Psoas muscle (tissue), 7 donors: ENCODE measurements at regions not wholly inside any gene's neighbourhood (a gene's known extent, or its start where the extent isn't known, plus 50 kb on each side); places are given as distances from the start of the nearest gene placed in this dataset.

Source experiments
- ATAC-seq, 4 donors: fragments of 200-7000 bp; cut with Tn5 transposase; one replicate each; pipeline ENCODE4 v1.9.1; 2020; ENCODE audit warnings: moderate library complexity in 3 of 4, mild to moderate bottlenecking in 2 of 4
- DNase-seq, 2 donors: peaks; one replicate each; pipeline ENCODE4 v3.0.0-alpha.2; 2020
- H3K27ac ChIP-seq: fragments of 200-600 bp; one replicate; pipeline ENCODE4 v1.8.0; 2022
- H3K27me3 ChIP-seq, 3 donors: fragments of 200-600 bp in 1 of 3; one replicate each; pipeline versions ENCODE4 v1.6.1 to v1.8.0; 2013 to 2022; ENCODE audit warnings: low read length in 2 of 3, mild to moderate bottlenecking in 2 of 3, moderate library complexity in 1 of 3; ENCODE audit not compliant: insufficient read depth in 3 of 3
- H3K36me3 ChIP-seq, 2 donors: fragments of 200-600 bp in 1 of 2; one replicate each; pipeline versions ENCODE4 v1.6.1 to v1.8.0; 2013 to 2022; ENCODE audit warnings: low read depth in 1 of 2, mild to moderate bottlenecking in 1 of 2, moderate library complexity in 1 of 2; ENCODE audit not compliant: insufficient read depth in 1 of 2
- H3K4me1 ChIP-seq: fragments of 200-600 bp; one replicate; pipeline ENCODE4 v1.8.0; 2022
- H3K4me3 ChIP-seq: fragments of 200-600 bp; one replicate; pipeline ENCODE4 v1.8.0; 2022; ENCODE audit warnings: mild to moderate bottlenecking
- H3K9me3 ChIP-seq: fragments of 200-600 bp; one replicate; pipeline ENCODE4 v1.8.0; 2022
- WGBS, 3 donors: extraction: QIAGEN DNeasy Blood & Tissue Kit; methylation state at CpG; one replicate each; pipeline versions ENCODE4 v1.1.6 to v1.1.7; 2013; 5-methylcytosine and 5-hydroxymethylcytosine counted together
- intact Hi-C, 2 donors: fragments of 100-400 bp; cut with DNase I; formaldehyde crosslinking; loops; one replicate each; pipeline versions ENCODE4 v1.11.0 to v1.14.2; 2022
- TF ChIP-seq, protein P1 (sequence below): fragments of 200-600 bp; IDR thresholded peaks from one replicate; pipeline ENCODE4 v1.8.0; 2022; ENCODE audit warnings: antibody characterized with exemption
- donor health status: healthy with polysubstance abuse.
- donor health status: DM: no; HTN: no; CAD: no; lungs with moderate emphysema.
- donor health status: Bipolar disorder and iron deficiency.
- donor health status: healthy.
- donor health status: DM: yes; HTN: yes; CAD: no.
- donor health status: DM: no; HTN: no; CAD: no.
- donor health status: DM: yes; HTN: yes; CAD: no.

DNA sequence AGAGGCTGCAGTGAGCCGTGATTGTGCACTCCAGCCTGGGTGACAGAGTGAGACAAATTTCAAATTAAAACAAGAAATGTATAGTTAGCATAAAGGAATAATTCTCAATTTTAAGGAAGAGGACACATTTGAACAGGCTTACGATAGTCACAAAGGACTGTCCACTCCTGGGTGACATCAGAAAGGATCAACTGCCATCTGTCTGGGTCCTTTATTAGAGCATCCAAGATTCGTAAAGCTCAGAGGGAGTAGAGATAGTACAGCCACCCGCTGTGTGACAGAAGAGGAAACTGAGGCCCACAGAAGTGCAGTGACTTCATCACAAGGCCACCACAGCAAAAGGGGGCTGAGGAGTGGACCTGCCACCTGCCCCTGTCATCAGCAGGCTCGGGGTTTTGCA is 149.3 kb upstream of the RBPJ start:
- Histone ChIP-seq H3K9me3 (no peaks in the 10 kb centered on the region), H3K4me3 (no peak overlapping the region), H3K27ac (no peak overlapping the region), H3K4me1 (no peaks in the 10 kb centered on the region), H3K36me3 (no peaks in the 10 kb centered on the region), H3K27me3 (no peaks in the 10 kb centered on the region)
- DNase-seq, result no peak
- whole genome bisulfite sequencing, 3 donors, result 67 to 74% (median 68%) methylated on average over 5 of the region's 5 CpGs
- ATAC-seq, result no peak
- intact Hi-C loops, result no loop called here
- TF ChIP-seq, protein P1, sequence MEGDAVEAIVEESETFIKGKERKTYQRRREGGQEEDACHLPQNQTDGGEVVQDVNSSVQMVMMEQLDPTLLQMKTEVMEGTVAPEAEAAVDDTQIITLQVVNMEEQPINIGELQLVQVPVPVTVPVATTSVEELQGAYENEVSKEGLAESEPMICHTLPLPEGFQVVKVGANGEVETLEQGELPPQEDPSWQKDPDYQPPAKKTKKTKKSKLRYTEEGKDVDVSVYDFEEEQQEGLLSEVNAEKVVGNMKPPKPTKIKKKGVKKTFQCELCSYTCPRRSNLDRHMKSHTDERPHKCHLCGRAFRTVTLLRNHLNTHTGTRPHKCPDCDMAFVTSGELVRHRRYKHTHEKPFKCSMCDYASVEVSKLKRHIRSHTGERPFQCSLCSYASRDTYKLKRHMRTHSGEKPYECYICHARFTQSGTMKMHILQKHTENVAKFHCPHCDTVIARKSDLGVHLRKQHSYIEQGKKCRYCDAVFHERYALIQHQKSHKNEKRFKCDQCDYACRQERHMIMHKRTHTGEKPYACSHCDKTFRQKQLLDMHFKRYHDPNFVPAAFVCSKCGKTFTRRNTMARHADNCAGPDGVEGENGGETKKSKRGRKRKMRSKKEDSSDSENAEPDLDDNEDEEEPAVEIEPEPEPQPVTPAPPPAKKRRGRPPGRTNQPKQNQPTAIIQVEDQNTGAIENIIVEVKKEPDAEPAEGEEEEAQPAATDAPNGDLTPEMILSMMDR, result no peak

- no peaks in the 10 kb centered on the region for H3K27me3 ChIP-seq
- DNase-seq (no peak), ATAC-seq (no peak)
- intact Hi-C loops, result no loop called here
- no peaks in the 10 kb centered on the region for H3K4me1 ChIP-seq
- H3K27ac ChIP-seq, result no peak overlapping the region
- no peaks in the 10 kb centered on the region for H3K9me3 ChIP-seq
- 25 to 43% (median 27%) methylated on average over 9 of the region's 9 CpGs for WGBS, 3 donors
- TF ChIP-seq, protein P1, result no peak
- H3K4me3 ChIP-seq, result no peak overlapping the region
- H3K36me3 ChIP-seq, result no peaks in the 10 kb centered on the region
Measured at GRCh38 chr4:26171941-26172340, 148.9 kb upstream of the RBPJ start.

GRCh38 chr4:26173619-26174018 is 147.2 kb upstream of the RBPJ start:
- Histone ChIP-seq H3K27me3 (no peaks in the 10 kb centered on the region), H3K4me1 (no peaks in the 10 kb centered on the region), H3K4me3 (no peak overlapping the region), H3K27ac (no peak overlapping the region), H3K36me3 (no peaks in the 10 kb centered on the region), H3K9me3 (no peaks in the 10 kb centered on the region)
- intact Hi-C loops, result no loop called here
- no peak for ATAC-seq
- TF ChIP-seq, protein P1, result no peak
- WGBS, 3 donors, result 41 to 47% (median 45%) methylated on average over 7 of the region's 7 CpGs
- DNase-seq, result no peak

DNA sequence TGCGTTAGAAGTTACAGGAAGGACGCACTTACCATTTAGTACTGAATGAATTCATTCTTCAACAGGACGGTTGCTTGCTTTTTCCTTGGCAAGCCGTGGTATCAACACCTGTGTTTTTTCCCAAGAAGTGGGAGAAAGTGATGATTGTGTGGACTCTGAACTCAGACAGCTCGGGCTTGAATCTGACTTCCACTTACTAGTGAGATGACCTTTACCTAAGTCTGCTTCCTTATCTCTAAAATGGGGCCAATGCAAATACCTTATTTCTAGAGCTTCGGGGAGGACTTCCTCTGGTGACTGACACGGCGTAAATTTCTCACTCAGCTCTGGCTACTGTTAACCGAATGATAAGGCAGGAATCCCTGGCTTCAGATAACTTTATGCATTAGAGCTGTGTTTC is 146.8 kb upstream of the RBPJ start:
- DNase-seq, result no peak
- H3K27ac ChIP-seq, result no peak overlapping the region
- no peaks in the 10 kb centered on the region for H3K36me3 ChIP-seq
- intact Hi-C loops, result no loop called here
- H3K4me3 ChIP-seq, result no peak overlapping the region
- ATAC-seq, result no peak
- no peaks in the 10 kb centered on the region for H3K27me3 ChIP-seq
- 64 to 74% (median 65%) methylated on average over 9 of the region's 9 CpGs for WGBS, 3 donors
- H3K4me1 ChIP-seq, result no peaks in the 10 kb centered on the region
- no peaks in the 10 kb centered on the region for H3K9me3 ChIP-seq
- TF ChIP-seq, protein P1, result no peak

DNA sequence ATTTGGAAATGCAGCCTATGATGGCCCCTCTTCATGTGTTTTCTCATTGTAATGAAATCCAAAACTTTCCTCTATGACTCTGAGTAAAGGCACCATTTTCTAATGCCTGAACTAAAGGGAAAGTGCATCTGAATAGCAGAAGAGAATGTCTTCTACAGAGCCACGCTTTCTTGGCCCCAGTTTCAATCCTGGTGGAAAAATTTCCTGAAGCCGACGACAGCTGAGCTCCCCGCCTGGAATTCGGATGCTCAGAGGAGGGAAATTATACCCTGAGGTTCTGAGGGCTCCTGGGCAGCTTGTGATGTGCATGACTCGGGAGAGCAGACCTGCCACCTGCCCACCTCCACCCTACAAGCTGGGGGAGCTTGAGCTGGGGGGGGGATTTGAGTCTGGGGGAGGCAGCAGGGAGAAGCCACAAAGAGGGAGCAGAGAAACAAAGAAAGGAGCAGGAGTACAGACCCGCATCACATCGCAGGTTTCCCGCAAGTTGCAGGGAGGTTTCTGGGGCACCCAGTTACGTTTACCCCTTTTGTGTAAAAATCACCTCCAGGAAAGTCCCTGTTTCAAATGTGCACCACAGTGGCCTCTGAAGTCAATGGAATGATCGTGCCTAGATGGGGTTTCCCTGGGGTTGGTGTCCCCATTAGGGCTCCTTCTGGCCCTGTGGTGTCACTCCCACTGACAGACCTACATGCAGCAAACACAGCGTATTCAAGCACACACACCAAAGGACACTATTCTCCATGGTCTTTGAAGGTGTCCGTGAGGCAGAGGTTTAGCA is 145.6 kb upstream of the RBPJ start:
- DNase-seq, result no peak
- Histone ChIP-seq H3K4me3 (no peak overlapping the region), H3K27me3 (no peaks in the 10 kb centered on the region), H3K9me3 (no peaks in the 10 kb centered on the region), H3K27ac (no peak overlapping the region), H3K36me3 (no peaks in the 10 kb centered on the region), H3K4me1 (no peaks in the 10 kb centered on the region)
- 59 to 61% (median 60%) methylated on average over 13 of the region's 13 CpGs for WGBS, 3 donors
- TF ChIP-seq, protein P1, result no peak
- intact Hi-C loops, result no loop called here
- ATAC-seq, result no peak
